ENCODE measurements at regions not wholly inside any gene's neighbourhood (a gene's known extent, or its start where the extent isn't known, plus 50 kb on each side); places are given as distances from the start of the nearest gene placed in this dataset.

DNA sequence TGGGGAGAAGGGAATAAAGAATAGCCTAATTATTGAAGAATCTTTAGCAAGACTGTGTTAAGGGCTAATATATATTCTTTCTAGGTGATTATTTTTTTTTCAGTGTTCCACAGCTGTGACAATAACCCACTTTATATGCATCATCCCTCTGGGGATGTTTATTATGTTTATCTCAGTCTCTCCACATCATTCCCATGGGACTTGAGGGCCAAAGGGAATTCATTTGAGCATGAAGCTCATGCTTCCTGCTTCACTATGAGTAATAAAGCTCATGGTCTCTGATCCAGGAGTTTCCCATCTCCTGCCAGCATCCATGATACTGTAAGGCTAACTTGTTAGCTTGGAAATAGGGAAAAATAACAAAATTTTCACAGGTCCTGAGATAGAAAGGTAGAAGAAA lies 1888.4 kb downstream of the LRRC4C start:
- TF ChIP-seq HNF4A (conservative IDR thresholded peaks at IDR 0.05), result no peak
- TF ChIP-seq ATF3 (IDR thresholded peaks at IDR 0.05), result no peak
- no peak for TF ChIP-seq RAD21 (IDR thresholded peaks at IDR 0.05)
- TF ChIP-seq FOXA1 (IDR thresholded peaks at IDR 0.05), result no peak
- no peak for TF ChIP-seq SP1 (IDR thresholded peaks at IDR 0.05)
- TF ChIP-seq EGR1 (IDR thresholded peaks at IDR 0.05; ENCODE audit: low read depth in 2 of 2), result no peak
- no peak for TF ChIP-seq RXRA (IDR thresholded peaks at IDR 0.05)
- TF ChIP-seq, protein P1, sequence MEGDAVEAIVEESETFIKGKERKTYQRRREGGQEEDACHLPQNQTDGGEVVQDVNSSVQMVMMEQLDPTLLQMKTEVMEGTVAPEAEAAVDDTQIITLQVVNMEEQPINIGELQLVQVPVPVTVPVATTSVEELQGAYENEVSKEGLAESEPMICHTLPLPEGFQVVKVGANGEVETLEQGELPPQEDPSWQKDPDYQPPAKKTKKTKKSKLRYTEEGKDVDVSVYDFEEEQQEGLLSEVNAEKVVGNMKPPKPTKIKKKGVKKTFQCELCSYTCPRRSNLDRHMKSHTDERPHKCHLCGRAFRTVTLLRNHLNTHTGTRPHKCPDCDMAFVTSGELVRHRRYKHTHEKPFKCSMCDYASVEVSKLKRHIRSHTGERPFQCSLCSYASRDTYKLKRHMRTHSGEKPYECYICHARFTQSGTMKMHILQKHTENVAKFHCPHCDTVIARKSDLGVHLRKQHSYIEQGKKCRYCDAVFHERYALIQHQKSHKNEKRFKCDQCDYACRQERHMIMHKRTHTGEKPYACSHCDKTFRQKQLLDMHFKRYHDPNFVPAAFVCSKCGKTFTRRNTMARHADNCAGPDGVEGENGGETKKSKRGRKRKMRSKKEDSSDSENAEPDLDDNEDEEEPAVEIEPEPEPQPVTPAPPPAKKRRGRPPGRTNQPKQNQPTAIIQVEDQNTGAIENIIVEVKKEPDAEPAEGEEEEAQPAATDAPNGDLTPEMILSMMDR (IDR thresholded peaks at IDR 0.05; ENCODE audit: low read depth, low read length, missing input control), result no peak
- no peak for TF ChIP-seq JUND (IDR thresholded peaks at IDR 0.05)
- TF ChIP-seq GABPA (IDR thresholded peaks at IDR 0.05 in 1 of 2, conservative IDR thresholded peaks at IDR 0.05 in 1 of 2), result no peak
- no peak for TF ChIP-seq FOXA2 (IDR thresholded peaks at IDR 0.05)
- no peak for TF ChIP-seq NR2F2 (IDR thresholded peaks at IDR 0.05)
- TF ChIP-seq TAF1 (conservative IDR thresholded peaks at IDR 0.05), result no peak
- no peak for TF ChIP-seq YY1 (IDR thresholded peaks at IDR 0.05)
- no peak for TF ChIP-seq HNF4G (IDR thresholded peaks at IDR 0.05)
- TF ChIP-seq REST (IDR thresholded peaks at IDR 0.05), result no peak
- TF ChIP-seq MAX (IDR thresholded peaks at IDR 0.05), result no peak
- TF ChIP-seq, protein P2, sequence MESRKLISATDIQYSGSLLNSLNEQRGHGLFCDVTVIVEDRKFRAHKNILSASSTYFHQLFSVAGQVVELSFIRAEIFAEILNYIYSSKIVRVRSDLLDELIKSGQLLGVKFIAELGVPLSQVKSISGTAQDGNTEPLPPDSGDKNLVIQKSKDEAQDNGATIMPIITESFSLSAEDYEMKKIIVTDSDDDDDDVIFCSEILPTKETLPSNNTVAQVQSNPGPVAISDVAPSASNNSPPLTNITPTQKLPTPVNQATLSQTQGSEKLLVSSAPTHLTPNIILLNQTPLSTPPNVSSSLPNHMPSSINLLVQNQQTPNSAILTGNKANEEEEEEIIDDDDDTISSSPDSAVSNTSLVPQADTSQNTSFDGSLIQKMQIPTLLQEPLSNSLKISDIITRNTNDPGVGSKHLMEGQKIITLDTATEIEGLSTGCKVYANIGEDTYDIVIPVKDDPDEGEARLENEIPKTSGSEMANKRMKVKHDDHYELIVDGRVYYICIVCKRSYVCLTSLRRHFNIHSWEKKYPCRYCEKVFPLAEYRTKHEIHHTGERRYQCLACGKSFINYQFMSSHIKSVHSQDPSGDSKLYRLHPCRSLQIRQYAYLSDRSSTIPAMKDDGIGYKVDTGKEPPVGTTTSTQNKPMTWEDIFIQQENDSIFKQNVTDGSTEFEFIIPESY (IDR thresholded peaks at IDR 0.05), result no peak
- Histone ChIP-seq H3K4me1 (ENCODE audit: control insufficient read depth in 4 of 4, insufficient read depth in 4 of 4, low read length in 3 of 4) (no peaks in the 10 kb centered on the region), H3K36me3 (ENCODE audit: control insufficient read depth in 4 of 4, insufficient read depth in 3 of 4, low read depth in 1 of 4, low read length in 3 of 4) (no peaks in the 10 kb centered on the region), H3K9ac (ENCODE audit: low read depth in 1 of 2, low read length in 2 of 2) (no peak overlapping the region), H3K9me3 (ENCODE audit: control insufficient read depth in 4 of 4, low read length in 3 of 4) (no peaks in the 10 kb centered on the region), H3K27me3 (ENCODE audit: control insufficient read depth in 4 of 4, insufficient read depth in 4 of 4, low read length in 3 of 4) (no peaks in the 10 kb centered on the region), H3K4me3 (ENCODE audit: low read depth in 1 of 3, low read length in 3 of 3) (no peak overlapping the region), H3K27ac (ENCODE audit: low read depth in 1 of 2, low read length in 2 of 2) (no peak overlapping the region)
- no peak for DNase-seq (ENCODE audit: low spot score)

- no peak overlapping the region for H3K27ac ChIP-seq (ENCODE audit: low read depth in 1 of 2, low read length in 2 of 2)
- H3K9ac ChIP-seq (ENCODE audit: low read depth in 1 of 2, low read length in 2 of 2), result no peak overlapping the region
- H3K36me3 ChIP-seq (ENCODE audit: control insufficient read depth in 4 of 4, insufficient read depth in 3 of 4, low read depth in 1 of 4, low read length in 3 of 4), result no peaks in the 10 kb centered on the region
- no peaks in the 10 kb centered on the region for H3K9me3 ChIP-seq (ENCODE audit: control insufficient read depth in 4 of 4, low read length in 3 of 4)
- H3K27me3 ChIP-seq (ENCODE audit: control insufficient read depth in 4 of 4, insufficient read depth in 4 of 4, low read length in 3 of 4), result no peaks in the 10 kb centered on the region
- no peak overlapping the region for H3K4me3 ChIP-seq (ENCODE audit: low read depth in 1 of 3, low read length in 3 of 3)
- TF ChIP-seq MAX (IDR thresholded peaks at IDR 0.05) (no peak), FOXA2 (IDR thresholded peaks at IDR 0.05) (no peak)
- no peak for DNase-seq (ENCODE audit: low spot score)
- no peaks in the 10 kb centered on the region for H3K4me1 ChIP-seq (ENCODE audit: control insufficient read depth in 4 of 4, insufficient read depth in 4 of 4, low read length in 3 of 4)
Observed at GRCh38 chr11:39570526-39570925, 1888.9 kb downstream of the LRRC4C start.

Measured in liver (tissue), 7 donors.